AG04450 (cell line): ENCODE measurements at regions not wholly inside any gene's neighbourhood (a gene's known extent, or its start where the extent isn't known, plus 50 kb on each side); places are given as distances from the start of the nearest gene placed in this dataset.

Experiments
- CTCF ChIA-PET: fragments of 300-600, 350-600 bp; formaldehyde crosslinking; extraction: SDS; loops from one replicate; lab custom pipeline; 2022; ENCODE audit warnings: antibody characterized with exemption, inconsistent platforms; lab: Charles Lee
- POLR2A ChIA-PET: fragments of 350-600 bp; formaldehyde crosslinking; extraction: SDS; loops from one replicate; lab custom pipeline; 2021; ENCODE audit warnings: antibody characterized with exemption, inconsistent platforms; lab: Yijun Ruan, JAX
- DNase-seq: peaks from one replicate; pipeline ENCODE4 v3.0.0-alpha.2; 2011; ENCODE audit warnings: low read depth, low spot score
- H3K27ac ChIP-seq: one replicate; pipeline ENCODE4 v1.5.1; 2012; ENCODE audit warnings: low read depth, low read length, control low read depth
- H3K27me3 ChIP-seq: one replicate; pipeline ENCODE4 v1.6.0; 2012; ENCODE audit warnings: low read length; ENCODE audit not compliant: control insufficient read depth, insufficient read depth
- H3K4me3 ChIP-seq: 2 replicates; pipeline ENCODE4 v1.5.1; 2011; ENCODE audit warnings: mild to moderate bottlenecking, low read depth, low read length, control low read depth
- H3K9me3 ChIP-seq: 2 replicates; pipeline ENCODE4 v1.5.1; 2012; ENCODE audit warnings: low read length; ENCODE audit not compliant: control insufficient read depth, insufficient read depth
- CTCF ChIP-seq: IDR thresholded peaks from 2 replicates; pipeline ENCODE4 v1.5.1; 2011; ENCODE audit warnings: low read depth, low read length, control low read depth, inconsistent platforms

GRCh38 chr14:25843481-25844470, 754.1 kb downstream of the NOVA1 start:
- Histone ChIP-seq H3K4me3 (no peak overlapping the region), H3K27me3 (no peaks in the 10 kb centered on the region), H3K27ac (no peak overlapping the region), H3K9me3 (peaks cover 6% of the 10 kb centered on the region; the same call in 1 of the 2 replicates)
- DNase-seq, result no peak
- POLR2A ChIA-PET, result no interaction called here
- TF ChIP-seq CTCF, result no peak
- CTCF ChIA-PET, result no interaction called here

DNA sequence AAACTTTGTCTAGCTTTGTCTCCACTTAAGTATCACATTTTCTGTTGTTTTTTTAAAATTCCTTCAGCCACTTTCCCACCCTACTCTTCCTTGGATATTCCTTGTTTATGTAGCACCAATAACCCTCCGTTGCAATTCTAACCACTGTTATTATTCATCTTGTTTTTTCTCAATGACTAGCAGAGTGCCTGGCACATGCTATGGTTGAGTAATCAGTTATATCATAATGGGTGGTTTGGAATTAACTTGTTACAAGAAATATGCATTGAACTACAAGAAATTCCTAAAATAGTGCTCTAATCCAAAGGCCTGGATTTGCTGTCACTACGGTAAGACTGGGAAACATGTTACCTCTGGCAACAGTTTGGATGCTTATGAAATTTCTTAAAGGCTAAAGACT, 756.6 kb downstream of the NOVA1 start:
- POLR2A ChIA-PET, result no interaction called here
- Histone ChIP-seq H3K27me3 (no peaks in the 10 kb centered on the region), H3K27ac (no peak overlapping the region), H3K4me3 (no peak overlapping the region), H3K9me3 (peaks cover 4% of the 10 kb centered on the region; the same call in 1 of the 2 replicates)
- TF ChIP-seq CTCF, result no peak
- no peak for DNase-seq
- CTCF ChIA-PET, result no interaction called here

GRCh38 chr14:25837551-25837965, 760.3 kb downstream of the NOVA1 start:
- CTCF ChIA-PET, result no interaction called here
- H3K9me3 ChIP-seq, result no peaks in the 10 kb centered on the region; the same call in 1 of the 2 replicates
- TF ChIP-seq CTCF, result no peak
- no peaks in the 10 kb centered on the region for H3K27me3 ChIP-seq
- POLR2A ChIA-PET, result no interaction called here
- no peak overlapping the region for H3K4me3 ChIP-seq
- no peak for DNase-seq
- H3K27ac ChIP-seq, result no peak overlapping the region

DNA sequence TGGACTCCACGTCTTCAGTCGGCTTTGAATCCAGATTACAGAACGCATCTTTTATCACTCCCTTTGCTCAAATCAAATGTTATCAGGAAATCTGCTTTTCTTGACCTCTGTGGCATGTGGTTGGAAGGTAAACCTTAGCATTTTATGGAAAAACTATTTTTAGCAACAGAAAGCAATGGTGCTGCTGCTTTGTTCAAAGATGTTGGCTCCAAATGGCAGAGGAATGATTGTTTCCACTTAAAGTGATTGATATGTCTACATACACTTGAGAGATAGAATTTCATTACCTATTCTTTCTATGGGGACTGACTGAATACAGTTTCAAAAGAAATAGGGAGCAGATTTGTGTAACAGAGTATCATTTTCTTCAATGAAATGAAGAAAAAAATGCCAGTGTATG, 761.2 kb downstream of the NOVA1 start:
- ChIA-PET POLR2A (no interaction called here), CTCF (no interaction called here)
- Histone ChIP-seq H3K4me3 (no peak overlapping the region), H3K27me3 (no peaks in the 10 kb centered on the region), H3K9me3 (no peaks in the 10 kb centered on the region; the same call in 1 of the 2 replicates), H3K27ac (no peak overlapping the region)
- no peak for DNase-seq
- no peak for TF ChIP-seq CTCF
